Adrenal gland (tissue), 5 donors: ENCODE measurements at regions not wholly inside any gene's neighbourhood (a gene's known extent, or its start where the extent isn't known, plus 50 kb on each side); places are given as distances from the start of the nearest gene placed in this dataset.

Source experiments
- CTCF ChIP-seq, 6 experiments: fragments of 450-650 bp in 4 of 6; fragments of 200-600 bp in 2 of 6; sonication (generic) in 1 of 6; IDR thresholded peaks; 1 replicate in 5 of 6; 2 replicates in 1 of 6; pipeline versions ENCODE4 v1.5.1 to v1.8.0; 2016 to 2021; ENCODE audit warnings: antibody characterized with exemption in 6 of 6, mild to moderate bottlenecking in 2 of 6, moderate library complexity in 1 of 6
- POLR2A ChIP-seq, 2 donors: fragments of 450-650 bp; IDR thresholded peaks; one replicate each; pipeline ENCODE4 v1.6.1; 2017; ENCODE audit warnings: antibody characterized with exemption in 2 of 2, mild to moderate bottlenecking in 2 of 2, moderate library complexity in 1 of 2
- donor health status: DM: no; HTN: no; CAD: no.

- TF ChIP-seq CTCF (IDR thresholded peaks at IDR 0.05) (no peak), POLR2A (IDR thresholded peaks at IDR 0.05) (no peak)
Observed at GRCh38 chr6:105831311-105832097, 254.6 kb upstream of the PRDM1 start.
